Natural killer cell (primary cell): ENCODE measurements at regions not wholly inside any gene's neighbourhood (a gene's known extent, or its start where the extent isn't known, plus 50 kb on each side); places are given as distances from the start of the nearest gene placed in this dataset.

Experiments used
- ATAC-seq, 3 donors: fragments of 150-1000 bp in 2 of 3; fragments of 200-7000 bp in 1 of 3; cut with Tn5 transposase; 1 replicate in 1 of 3; 2 replicates in 2 of 3; pipeline ENCODE4 v1.10.0; 2021; ENCODE audit warnings: mild to moderate bottlenecking in 2 of 3, moderate library complexity in 2 of 3
- DNase-seq, 2 donors: peaks; one replicate each; pipeline versions ENCODE4 v3.0.0 to v3.0.0-alpha.2; 2013 to 2021; ENCODE audit warnings: mixed read lengths in 1 of 2
- H3K27ac ChIP-seq: one replicate; pipeline ENCODE4 v1.5.1; 2013; ENCODE audit warnings: mild to moderate bottlenecking, low read length
- H3K27me3 ChIP-seq: one replicate; pipeline ENCODE4 v1.6.1; 2013; ENCODE audit warnings: low read length; ENCODE audit not compliant: control insufficient read depth, insufficient read depth
- H3K36me3 ChIP-seq: one replicate; pipeline ENCODE4 v1.6.1; 2013; ENCODE audit warnings: low read length; ENCODE audit not compliant: control insufficient read depth, insufficient read depth
- H3K4me1 ChIP-seq: one replicate; pipeline ENCODE4 v1.6.1; 2013; ENCODE audit warnings: low read length; ENCODE audit not compliant: control insufficient read depth, insufficient read depth
- H3K4me3 ChIP-seq: one replicate; pipeline ENCODE4 v1.5.1; 2013; ENCODE audit warnings: low read length
- H3K9me3 ChIP-seq: one replicate; pipeline ENCODE4 v1.6.1; 2013; ENCODE audit warnings: low read length; ENCODE audit not compliant: control insufficient read depth, insufficient read depth
- H3K27ac Mint-ChIP-seq, 2 donors: one replicate each; pipeline ENCODE4 v1.8.0; 2022; ENCODE audit warnings: mild to moderate bottlenecking in 2 of 2, mixed read lengths in 2 of 2, moderate library complexity in 1 of 2
- H3K27me3 Mint-ChIP-seq, 2 donors: one replicate each; pipeline ENCODE4 v1.8.0; 2022; ENCODE audit warnings: low read depth in 2 of 2, mixed read lengths in 2 of 2
- H3K36me3 Mint-ChIP-seq: one replicate; pipeline ENCODE4 v1.8.0; 2022; ENCODE audit warnings: mixed read lengths
- H3K4me1 Mint-ChIP-seq, 2 donors: one replicate each; pipeline ENCODE4 v1.8.0; 2022; ENCODE audit warnings: mixed read lengths in 2 of 2
- H3K4me3 Mint-ChIP-seq: one replicate; pipeline ENCODE4 v1.8.0; 2022; ENCODE audit warnings: mild to moderate bottlenecking, moderate library complexity, mixed read lengths
- H3K9me3 Mint-ChIP-seq, 2 donors: one replicate each; pipeline ENCODE4 v1.8.0; 2022; ENCODE audit warnings: mixed read lengths in 2 of 2
- CTCF ChIP-seq: fragments of 200-600 bp; IDR thresholded peaks from one replicate; pipeline ENCODE4 v1.8.0; 2022; ENCODE audit warnings: antibody characterized with exemption
- WGBS: methylation state at CpG from one replicate; pipeline ENCODE4 v1.1.7; 2013; ENCODE audit warnings: missing lambda C conversion rate; ENCODE audit not compliant: insufficient coverage; 5-methylcytosine and 5-hydroxymethylcytosine counted together
- intact Hi-C: fragments of 100-400 bp; cut with micrococcal nuclease; formaldehyde crosslinking; loops from one replicate; pipeline ENCODE4 v1.14.2; 2022

- Mint-ChIP-seq H3K9me3 (no peaks in the 10 kb centered on the region), H3K27me3 (no peaks in the 10 kb centered on the region), H3K27ac (peak overlapping the region in 1 of 2 donors; percentile 11), H3K36me3 (no peaks in the 10 kb centered on the region), H3K4me1 (peaks cover 6% of the 10 kb centered on the region in 2 donors), H3K4me3 (no peak overlapping the region)
- H3K4me1 ChIP-seq, result no peaks in the 10 kb centered on the region
- 43% methylated on average over 5 of the region's 5 CpGs for WGBS
- H3K27me3 ChIP-seq, result no peaks in the 10 kb centered on the region
- H3K36me3 ChIP-seq, result no peaks in the 10 kb centered on the region
- peak; percentile 55 for TF ChIP-seq CTCF
- peak in 1 of 2 donors; percentile 60 for DNase-seq
- no peak overlapping the region for H3K4me3 ChIP-seq
- H3K9me3 ChIP-seq, result no peaks in the 10 kb centered on the region
- peak; percentile 60 to 74 (median 71) for ATAC-seq
- intact Hi-C loops, result loop anchor here (1.0 kb wide), 2 partner anchors 162 to 320 kb away; no protein-coding TSS in a partner anchor
- H3K27ac ChIP-seq, result no peak overlapping the region
These were observed 61.2 kb upstream of the JAK2 start for GRCh38 chr9:4923580-4924544.

- Histone ChIP-seq H3K36me3 (no peaks in the 10 kb centered on the region), H3K27me3 (no peaks in the 10 kb centered on the region), H3K9me3 (no peaks in the 10 kb centered on the region), H3K4me1 (no peaks in the 10 kb centered on the region), H3K27ac (no peak overlapping the region), H3K4me3 (no peak overlapping the region)
- H3K36me3 Mint-ChIP-seq, result no peaks in the 10 kb centered on the region
- intact Hi-C loops, result no loop called here
- TF ChIP-seq CTCF, result no peak
- H3K27me3 Mint-ChIP-seq, result no peaks in the 10 kb centered on the region
- no peak overlapping the region for H3K27ac Mint-ChIP-seq
- DNase-seq, result no peak
- no peaks in the 10 kb centered on the region for H3K9me3 Mint-ChIP-seq
- no peak for ATAC-seq
- peaks cover 6% of the 10 kb centered on the region in 2 donors for H3K4me1 Mint-ChIP-seq
- no peak overlapping the region for H3K4me3 Mint-ChIP-seq
- 34% methylated on average over 2 of the region's 2 CpGs for WGBS
These were observed 58.8 kb upstream of the JAK2 start for GRCh38 chr9:4926239-4926638.

GRCh38 chr9:4927043-4927471 lies 58.0 kb upstream of the JAK2 start:
- no peaks in the 10 kb centered on the region for H3K27me3 ChIP-seq
- no peaks in the 10 kb centered on the region for H3K27me3 Mint-ChIP-seq
- H3K27ac ChIP-seq, result no peak overlapping the region
- no peak for TF ChIP-seq CTCF
- ATAC-seq (no peak), DNase-seq (no peak)
- intact Hi-C loops, result no loop called here
- H3K9me3 ChIP-seq, result no peaks in the 10 kb centered on the region
- no peaks in the 10 kb centered on the region for H3K9me3 Mint-ChIP-seq
- no peaks in the 10 kb centered on the region for H3K4me1 ChIP-seq
- H3K4me3 ChIP-seq, result no peak overlapping the region
- no peaks in the 10 kb centered on the region for H3K36me3 Mint-ChIP-seq
- H3K27ac Mint-ChIP-seq, result no peak overlapping the region
- H3K4me1 Mint-ChIP-seq, result peaks cover 6% of the 10 kb centered on the region in 2 donors
- H3K4me3 Mint-ChIP-seq, result no peak overlapping the region
- WGBS, result 59% methylated on average over 3 of the region's 4 CpGs
- no peaks in the 10 kb centered on the region for H3K36me3 ChIP-seq
